ENCODE measurements at regions not wholly inside any gene's neighbourhood (a gene's known extent, or its start where the extent isn't known, plus 50 kb on each side); places are given as distances from the start of the nearest gene placed in this dataset.

DNA sequence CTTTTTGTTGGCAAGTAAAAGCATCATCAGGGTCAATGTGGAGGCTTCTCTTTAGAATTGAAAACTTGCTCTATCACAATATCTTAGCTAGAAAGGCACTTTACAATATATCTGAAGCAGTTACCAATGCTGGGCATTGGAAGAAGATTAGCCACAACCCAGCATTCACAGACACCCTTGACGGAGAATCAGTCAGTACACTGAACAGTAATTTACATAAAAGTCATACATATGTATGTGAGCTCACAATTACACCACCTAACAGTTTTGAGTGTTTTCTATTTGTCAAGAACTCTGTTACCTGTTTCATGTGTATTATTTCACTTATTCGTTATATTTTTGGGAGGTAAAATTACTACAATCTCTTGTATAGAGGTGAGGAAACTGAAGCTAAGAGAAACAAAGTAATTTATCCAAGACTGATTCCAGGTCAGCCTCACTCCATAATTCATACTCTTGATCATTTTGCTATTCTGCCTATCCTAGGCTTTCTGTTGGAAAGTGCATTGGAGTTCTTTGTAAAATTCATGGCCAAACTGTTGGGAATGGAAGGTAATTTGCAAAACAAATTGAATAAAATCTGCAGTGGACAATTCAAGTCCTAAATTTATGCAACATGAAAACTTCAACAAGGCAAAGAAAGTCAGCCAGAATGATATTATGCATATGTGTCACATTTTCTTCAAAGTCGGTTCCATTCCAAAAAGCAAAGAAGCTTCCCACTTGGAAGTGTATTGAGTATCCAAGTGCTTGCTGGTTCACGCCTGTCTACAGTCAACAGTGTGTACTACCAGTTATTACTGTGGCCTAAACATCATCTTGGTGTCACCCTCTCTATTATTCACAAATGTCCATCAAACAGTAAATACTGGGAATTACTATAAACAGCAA, 223.7 kb upstream of the SEMA6D start:
- H3K27me3 ChIP-seq: no peaks in the 10 kb centered on the region
- 88 to 93% (median 91%) methylated on average over 4 of the region's 4 CpGs for WGBS, 3 donors

DNA sequence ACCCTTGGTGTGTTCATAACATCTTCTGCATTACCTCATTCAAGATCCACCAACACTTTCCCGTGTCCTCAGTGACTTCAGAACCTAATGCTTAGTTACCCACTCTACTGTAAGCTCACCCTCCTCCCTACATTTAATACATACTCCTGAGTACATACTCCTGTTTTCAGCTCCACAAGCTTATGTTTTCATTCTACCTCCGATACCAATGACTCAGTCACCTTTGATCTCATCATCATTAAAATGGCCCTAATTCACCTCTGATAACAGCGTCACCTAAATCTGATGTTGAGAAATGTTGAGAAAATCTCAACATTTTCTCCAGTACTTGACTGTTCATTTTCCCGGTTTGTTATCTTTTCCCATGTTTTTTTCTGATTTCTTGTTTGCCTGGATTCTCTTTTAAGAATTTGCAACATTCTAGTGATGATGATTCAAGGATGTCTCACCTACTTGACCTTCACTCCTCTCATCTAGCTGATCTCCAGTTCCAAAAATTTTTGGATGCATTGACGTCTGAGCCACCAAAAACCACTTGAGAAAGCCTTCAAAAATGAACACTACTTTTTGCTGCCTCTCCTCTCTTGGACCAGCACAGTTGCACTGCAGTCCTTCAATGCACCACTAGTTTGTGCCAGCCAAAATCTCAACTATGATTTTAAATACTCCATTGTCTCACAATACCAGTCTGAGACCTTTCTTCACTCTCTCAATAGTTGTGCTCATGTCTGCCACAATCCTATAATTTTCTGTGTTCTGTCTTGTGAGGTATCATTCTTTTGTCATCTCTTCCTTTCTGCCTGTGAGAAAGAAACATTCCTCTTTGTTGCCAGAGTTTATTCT, 220.7 kb upstream of the SEMA6D start:
- intact Hi-C loops (cut with DNase I): no loop called here
- Histone ChIP-seq H3K4me3 (no peak overlapping the region), H3K36me3 (no peaks in the 10 kb centered on the region), H3K27ac (no peak overlapping the region), H3K9me3 (no peaks in the 10 kb centered on the region), H3K27me3 (no peaks in the 10 kb centered on the region), H3K4me1 (ENCODE audit: insufficient read depth) (no peaks in the 10 kb centered on the region)
- 75 to 80% (median 77%) methylated on average over 5 of the region's 5 CpGs for WGBS, 3 donors
- TF ChIP-seq, protein P1, sequence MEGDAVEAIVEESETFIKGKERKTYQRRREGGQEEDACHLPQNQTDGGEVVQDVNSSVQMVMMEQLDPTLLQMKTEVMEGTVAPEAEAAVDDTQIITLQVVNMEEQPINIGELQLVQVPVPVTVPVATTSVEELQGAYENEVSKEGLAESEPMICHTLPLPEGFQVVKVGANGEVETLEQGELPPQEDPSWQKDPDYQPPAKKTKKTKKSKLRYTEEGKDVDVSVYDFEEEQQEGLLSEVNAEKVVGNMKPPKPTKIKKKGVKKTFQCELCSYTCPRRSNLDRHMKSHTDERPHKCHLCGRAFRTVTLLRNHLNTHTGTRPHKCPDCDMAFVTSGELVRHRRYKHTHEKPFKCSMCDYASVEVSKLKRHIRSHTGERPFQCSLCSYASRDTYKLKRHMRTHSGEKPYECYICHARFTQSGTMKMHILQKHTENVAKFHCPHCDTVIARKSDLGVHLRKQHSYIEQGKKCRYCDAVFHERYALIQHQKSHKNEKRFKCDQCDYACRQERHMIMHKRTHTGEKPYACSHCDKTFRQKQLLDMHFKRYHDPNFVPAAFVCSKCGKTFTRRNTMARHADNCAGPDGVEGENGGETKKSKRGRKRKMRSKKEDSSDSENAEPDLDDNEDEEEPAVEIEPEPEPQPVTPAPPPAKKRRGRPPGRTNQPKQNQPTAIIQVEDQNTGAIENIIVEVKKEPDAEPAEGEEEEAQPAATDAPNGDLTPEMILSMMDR (IDR thresholded peaks at IDR 0.05): no peak
- no peak for TF ChIP-seq EP300 (IDR thresholded peaks at IDR 0.05)
- no peak for TF ChIP-seq POLR2A (IDR thresholded peaks at IDR 0.05)
- no peak for DNase-seq

More for the DNA sequence above, 223.7 kb upstream of the SEMA6D start:
- H3K27ac ChIP-seq: no peak overlapping the region
- H3K4me1 ChIP-seq (ENCODE audit: insufficient read depth): no peaks in the 10 kb centered on the region
- no peak for TF ChIP-seq POLR2A (IDR thresholded peaks at IDR 0.05)
- TF ChIP-seq, protein P1 (IDR thresholded peaks at IDR 0.05): no peak
- TF ChIP-seq EP300 (IDR thresholded peaks at IDR 0.05): no peak
- H3K36me3 ChIP-seq: no peaks in the 10 kb centered on the region
- no peak overlapping the region for H3K4me3 ChIP-seq
- DNase-seq: no peak
- no peaks in the 10 kb centered on the region for H3K9me3 ChIP-seq
- intact Hi-C loops (cut with DNase I): no loop called here

DNA sequence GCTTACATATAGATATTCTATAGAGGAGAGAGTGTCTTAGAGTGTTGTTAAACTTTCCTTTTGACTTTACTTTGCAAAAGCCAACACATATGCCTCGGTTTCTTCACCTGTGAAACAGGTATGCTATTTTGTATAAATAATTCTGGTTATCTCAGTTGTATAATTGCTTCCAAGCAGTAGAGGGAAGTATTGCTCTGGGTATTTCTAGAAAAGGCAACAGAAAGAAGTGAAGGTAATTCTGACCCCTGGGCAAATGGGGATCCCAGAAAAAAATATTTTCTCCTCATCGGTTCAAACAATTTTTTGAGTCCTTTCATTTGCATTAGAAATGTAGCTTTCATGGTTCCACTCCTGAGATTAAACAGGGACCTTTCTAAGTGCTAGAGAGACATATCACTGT, 216.5 kb upstream of the SEMA6D start:
- Histone ChIP-seq H3K27me3 (no peaks in the 10 kb centered on the region), H3K27ac (no peak overlapping the region), H3K4me3 (no peak overlapping the region), H3K9me3 (no peaks in the 10 kb centered on the region), H3K36me3 (no peaks in the 10 kb centered on the region), H3K4me1 (ENCODE audit: insufficient read depth) (no peaks in the 10 kb centered on the region)
- TF ChIP-seq, protein P1 (IDR thresholded peaks at IDR 0.05): no peak
- TF ChIP-seq POLR2A (IDR thresholded peaks at IDR 0.05) (no peak), EP300 (IDR thresholded peaks at IDR 0.05) (no peak)
- no peak for DNase-seq
- 55 to 66% (median 63%) methylated on average over 2 of the region's 2 CpGs for WGBS, 3 donors
- intact Hi-C loops (cut with DNase I): no loop called here

DNA sequence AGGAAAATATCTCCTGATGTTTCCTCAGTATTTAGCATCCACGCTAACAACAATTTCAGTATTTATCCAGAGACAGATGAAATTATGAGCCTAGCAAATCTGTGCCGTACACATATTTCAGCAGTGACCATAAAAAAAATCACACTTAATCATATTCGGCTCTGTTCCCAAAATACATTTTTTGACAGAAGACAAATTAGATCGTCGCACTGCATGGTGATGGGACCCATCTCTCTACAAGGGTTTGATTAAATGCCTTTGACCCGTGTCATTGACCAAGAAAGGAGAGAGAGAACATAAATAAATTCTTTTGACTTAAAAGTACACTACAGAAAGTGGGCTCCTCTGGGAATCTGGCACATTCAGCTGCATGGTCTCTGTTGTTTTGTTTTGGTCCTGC, 215.3 kb upstream of the SEMA6D start:
- Histone ChIP-seq H3K4me1 (ENCODE audit: insufficient read depth) (no peaks in the 10 kb centered on the region), H3K36me3 (no peaks in the 10 kb centered on the region), H3K27ac (no peak overlapping the region), H3K9me3 (no peaks in the 10 kb centered on the region), H3K27me3 (no peaks in the 10 kb centered on the region), H3K4me3 (no peak overlapping the region)
- TF ChIP-seq, protein P1 (IDR thresholded peaks at IDR 0.05): no peak
- TF ChIP-seq EP300 (IDR thresholded peaks at IDR 0.05): no peak
- no peak for TF ChIP-seq POLR2A (IDR thresholded peaks at IDR 0.05)
- WGBS, 3 donors: 74 to 92% (median 90%) methylated on average over 6 of the region's 6 CpGs
- intact Hi-C loops (cut with DNase I): no loop called here
- no peak for DNase-seq
